ENCODE measurements at regions not wholly inside any gene's neighbourhood (a gene's known extent, or its start where the extent isn't known, plus 50 kb on each side); places are given as distances from the start of the nearest gene placed in this dataset.

GRCh38 chr11:97979741-97980140, 1041.0 kb upstream of the CNTN5 start:
- TF ChIP-seq CTCF (IDR thresholded peaks at IDR 0.05; ENCODE audit: low read depth, low read length), result no peak
- no peak for DNase-seq (ENCODE audit: extremely low read depth, low read depth)

- DNase-seq (ENCODE audit: extremely low read depth, low read depth), result no peak
- no peak for TF ChIP-seq CTCF (IDR thresholded peaks at IDR 0.05; ENCODE audit: low read depth, low read length)
These were observed 1038.2 kb upstream of the CNTN5 start for GRCh38 chr11:97982512-97982911.

GRCh38 chr11:97989121-97989520, 1031.6 kb upstream of the CNTN5 start:
- no peak for TF ChIP-seq CTCF (IDR thresholded peaks at IDR 0.05; ENCODE audit: low read depth, low read length)
- no peak for DNase-seq (ENCODE audit: extremely low read depth, low read depth)

GRCh38 chr11:97990162-97990920, 1030.4 kb upstream of the CNTN5 start:
- no peak for TF ChIP-seq CTCF (IDR thresholded peaks at IDR 0.05; ENCODE audit: low read depth, low read length)

GRCh38 chr11:97993562-97993961, 1027.2 kb upstream of the CNTN5 start:
- DNase-seq (ENCODE audit: extremely low read depth, low read depth), result no peak
- TF ChIP-seq CTCF (IDR thresholded peaks at IDR 0.05; ENCODE audit: low read depth, low read length), result no peak

More at GRCh38 chr11:97990162-97990920, 1030.4 kb upstream of the CNTN5 start:
- no peak for DNase-seq (ENCODE audit: extremely low read depth, low read depth)

GRCh38 chr11:97995874-97996273, 1024.9 kb upstream of the CNTN5 start:
- no peak for TF ChIP-seq CTCF (IDR thresholded peaks at IDR 0.05; ENCODE audit: low read depth, low read length)
- no peak for DNase-seq (ENCODE audit: extremely low read depth, low read depth)

GRCh38 chr11:97996762-97997161, 1024.0 kb upstream of the CNTN5 start:
- no peak for DNase-seq (ENCODE audit: extremely low read depth, low read depth)
- no peak for TF ChIP-seq CTCF (IDR thresholded peaks at IDR 0.05; ENCODE audit: low read depth, low read length)

Measured in AG09319 (cell line).